IMR-90 (cell line): ENCODE measurements at regions not wholly inside any gene's neighbourhood (a gene's known extent, or its start where the extent isn't known, plus 50 kb on each side); places are given as distances from the start of the nearest gene placed in this dataset.

ENCODE experiments used
- ATAC-seq: fragments of 200-7000 bp; cut with Tn5 transposase; 2 replicates; pipeline ENCODE4 v1.9.1; 2020; ENCODE audit warnings: low read depth, mild to moderate bottlenecking, moderate library complexity
- BruUV-seq: library from RNA; stranded (reverse); fragments of 400-500 nt; replicated peaks from 2 replicates; lab custom pipeline; 2021; lab: Mats Ljungman, UMichigan
- CTCF ChIA-PET: fragments of 300-600 bp; formaldehyde crosslinking; extraction: SDS; loops from one replicate; lab custom pipeline; 2021; ENCODE audit warnings: antibody characterized with exemption; lab: Yijun Ruan, JAX
- POLR2A ChIA-PET: fragments of 300-600 bp; sonication (Branson Sonifier 250); formaldehyde crosslinking; loops from one replicate; lab custom pipeline; 2022; ENCODE audit warnings: antibody characterized with exemption; ENCODE audit not compliant: unreplicated experiment; lab: Charles Lee
- DNase-seq: peaks from one replicate; pipeline ENCODE4 v3.0.0; 2013
- H2AFZ ChIP-seq: replicated peaks from 2 replicates; pipeline ENCODE3; 2013; ENCODE audit warnings: low read length, mild to moderate bottlenecking; ENCODE audit not compliant: poor library complexity
- H2AK5ac ChIP-seq: 2 replicates; pipeline ENCODE4 v1.6.1; 2013; ENCODE audit warnings: low read depth, low read length, inconsistent platforms
- H2AK9ac ChIP-seq: replicated peaks from 2 replicates; pipeline ENCODE3; 2013; ENCODE audit warnings: mild to moderate bottlenecking, low read depth, low read length, moderate library complexity; ENCODE audit not compliant: poor library complexity
- H2BK120ac ChIP-seq: 2 replicates; pipeline ENCODE4 v1.6.1; 2013; ENCODE audit warnings: low read depth, low read length, inconsistent platforms
- H2BK15ac ChIP-seq: 3 replicates; pipeline ENCODE4 v1.6.1; 2013; ENCODE audit warnings: low read depth, low read length, inconsistent platforms
- H2BK20ac ChIP-seq: 2 replicates; pipeline ENCODE4 v1.6.1; 2013; ENCODE audit warnings: low read depth, mild to moderate bottlenecking, inconsistent platforms, low read length, moderate library complexity
- H2BK5ac ChIP-seq: 2 replicates; pipeline ENCODE4 v1.6.1; 2013; ENCODE audit warnings: mild to moderate bottlenecking, low read depth, low read length, inconsistent platforms; ENCODE audit not compliant: poor library complexity, severe bottlenecking
- H3K14ac ChIP-seq: replicated peaks from 2 replicates; pipeline ENCODE4 v1.6.1; 2013; ENCODE audit warnings: low read depth, low read length, inconsistent platforms
- H3K18ac ChIP-seq: 2 replicates; pipeline ENCODE4 v1.6.1; 2013; ENCODE audit warnings: low read depth, low read length, control low read depth
- H3K23ac ChIP-seq: 2 replicates; pipeline ENCODE4 v1.6.1; 2013; ENCODE audit warnings: low read depth, low read length, inconsistent platforms
- H3K27ac ChIP-seq: 2 replicates; pipeline ENCODE4 v1.5.1; 2013; ENCODE audit warnings: mild to moderate bottlenecking, control low read depth, low read length; ENCODE audit not compliant: insufficient read depth
- H3K27me3 ChIP-seq: 2 replicates; pipeline ENCODE4 v1.6.1; 2013; ENCODE audit warnings: low read length; ENCODE audit not compliant: control insufficient read depth, insufficient read depth
- H3K36me3 ChIP-seq: 2 replicates; pipeline ENCODE4 v1.6.1; 2013; ENCODE audit warnings: low read length, mixed read lengths; ENCODE audit not compliant: control insufficient read depth, insufficient read depth
- H3K4ac ChIP-seq: 2 replicates; pipeline ENCODE4 v1.6.1; 2013; ENCODE audit warnings: low read depth, low read length, inconsistent platforms
- H3K4me1 ChIP-seq: 2 replicates; pipeline ENCODE4 v1.6.1; 2013; ENCODE audit warnings: low read length, mixed read lengths; ENCODE audit not compliant: control insufficient read depth, insufficient read depth
- H3K4me2 ChIP-seq: 2 replicates; pipeline ENCODE4 v1.6.1; 2013; ENCODE audit warnings: low read depth, mild to moderate bottlenecking, control low read depth, low read length, moderate library complexity
- H3K4me3 ChIP-seq: 2 replicates; pipeline ENCODE4 v1.5.1; 2013; ENCODE audit warnings: low read depth, mild to moderate bottlenecking, control low read depth, low read length, moderate library complexity; ENCODE audit not compliant: insufficient read depth
- H3K56ac ChIP-seq: 2 replicates; pipeline ENCODE4 v1.6.1; 2013; ENCODE audit warnings: low read length, inconsistent platforms; ENCODE audit not compliant: insufficient read depth; ENCODE audit errors: extremely low read depth
- H3K79me1 ChIP-seq, 2 experiments: 2 replicates each; pipeline ENCODE4 v1.6.1; 2013; ENCODE audit warnings: low read length in 2 of 2, inconsistent platforms in 1 of 2, low read depth in 1 of 2
- H3K9ac ChIP-seq: 2 replicates; pipeline ENCODE4 v1.6.1; 2013; ENCODE audit warnings: low read depth, low read length, control low read depth
- H3K9me1 ChIP-seq: 2 replicates; pipeline ENCODE4 v1.6.1; 2013; ENCODE audit warnings: low read length, inconsistent platforms; ENCODE audit not compliant: insufficient read depth
- H3K9me3 ChIP-seq: 2 replicates; pipeline ENCODE4 v1.6.1; 2013; ENCODE audit warnings: low read length; ENCODE audit not compliant: control insufficient read depth, insufficient read depth
- H4K20me1 ChIP-seq: 2 replicates; pipeline ENCODE4 v1.6.1; 2013; ENCODE audit warnings: low read length, inconsistent platforms; ENCODE audit not compliant: insufficient read depth
- H4K5ac ChIP-seq: 2 replicates; pipeline ENCODE4 v1.6.1; 2013; ENCODE audit warnings: mild to moderate bottlenecking, low read depth, low read length, control low read depth
- H4K8ac ChIP-seq, 2 experiments: 2 replicates each; pipeline ENCODE4 v1.6.1; 2013; ENCODE audit warnings: low read depth in 2 of 2, low read length in 2 of 2, control low read depth in 1 of 2, inconsistent platforms in 1 of 2
- H4K91ac ChIP-seq: 2 replicates; pipeline ENCODE4 v1.6.1; 2013; ENCODE audit warnings: low read depth, low read length, inconsistent platforms; ENCODE audit not compliant: insufficient read depth
- CEBPB ChIP-seq: IDR thresholded peaks from 2 replicates; pipeline ENCODE4 v1.6.1; 2012; ENCODE audit warnings: low read depth, low read length, improper control_type of control experiment
- CHD1 ChIP-seq: IDR thresholded peaks from 2 replicates; pipeline ENCODE4 v1.6.1; 2012; ENCODE audit warnings: low read depth, low read length, improper control_type of control experiment
- FOS ChIP-seq: fragments of 150-350 bp; IDR thresholded peaks from 2 replicates; pipeline ENCODE4 v1.6.1; 2016; ENCODE audit warnings: low read depth, low read length
- MAFK ChIP-seq: IDR thresholded peaks from 2 replicates; pipeline ENCODE4 v1.6.1; 2012; ENCODE audit warnings: low read depth, low read length, improper control_type of control experiment
- MAZ ChIP-seq: IDR thresholded peaks from 2 replicates; pipeline ENCODE4 v1.6.1; 2012; ENCODE audit warnings: low read depth, mild to moderate bottlenecking, low read length, improper control_type of control experiment, moderate library complexity, borderline replicate concordance
- NFE2L2 ChIP-seq: fragments of 150-350 bp; IDR thresholded peaks from 2 replicates; pipeline ENCODE4 v1.6.1; 2016; ENCODE audit warnings: low read depth, mild to moderate bottlenecking, low read length
- POLR2A ChIP-seq: IDR thresholded peaks from 2 replicates; pipeline ENCODE4 v1.6.1; 2012; ENCODE audit warnings: mild to moderate bottlenecking, low read depth, low read length
- RAD21 ChIP-seq: IDR thresholded peaks from 2 replicates; pipeline ENCODE4 v1.6.1; 2012; ENCODE audit warnings: low read length, improper control_type of control experiment
- RCOR1 ChIP-seq: IDR thresholded peaks from 2 replicates; pipeline ENCODE4 v1.6.1; 2012; ENCODE audit warnings: mild to moderate bottlenecking, low read length, improper control_type of control experiment; ENCODE audit not compliant: insufficient replicate concordance
- RFX5 ChIP-seq: IDR thresholded peaks from 2 replicates; pipeline ENCODE4 v1.8.0; 2012; ENCODE audit warnings: low read depth, mild to moderate bottlenecking, low read length, moderate library complexity
- dilution Hi-C: fragments of 300-500 bp; cut with HindIII; formaldehyde crosslinking; loops from one replicate; pipeline ENCODE4 v1.14.3; 2018; ENCODE audit warnings: low sequenced_read_pairs; ENCODE audit not compliant: unreplicated experiment
- in situ Hi-C: fragments of 300-500 bp; cut with MboI; formaldehyde crosslinking; loops from 3 replicates; pipeline ENCODE4 v1.14.3; 2019; ENCODE audit warnings: low sequenced_read_pairs, inconsistent platforms, mixed read lengths
- intact Hi-C: fragments of 100-400 bp; cut with micrococcal nuclease; formaldehyde crosslinking; loops from 2 replicates; pipeline ENCODE4 v1.10.0; 2022

DNA sequence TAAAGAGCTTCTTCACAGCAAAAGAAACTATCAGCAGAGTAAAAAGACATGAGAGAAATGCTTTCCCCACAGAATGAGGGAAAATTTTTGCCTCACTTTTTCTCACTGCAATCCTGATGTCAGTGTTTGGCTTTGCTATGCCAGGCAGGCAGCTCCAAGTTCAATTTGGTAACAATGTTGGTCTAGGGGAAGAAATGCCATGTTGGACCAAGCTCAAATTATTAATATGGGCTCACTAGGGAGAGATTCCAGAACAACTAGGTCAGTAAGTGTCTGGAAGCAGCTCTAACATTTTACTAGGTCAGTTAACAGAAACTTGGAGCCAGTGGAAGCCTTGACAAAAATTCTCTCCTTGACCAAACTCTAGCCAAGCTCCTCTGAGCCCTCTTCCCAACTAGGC is 95.4 kb downstream of the NAF1 start:
- no TSS peak for BruUV-seq
- Histone ChIP-seq H3K23ac (no peak overlapping the region), H4K91ac (no peak overlapping the region), H3K9me3 (no peaks in the 10 kb centered on the region), H3K9me1 (no peaks in the 10 kb centered on the region), H3K4me3 (no peak overlapping the region), H2BK20ac (no peak overlapping the region), H3K14ac (no peak overlapping the region), H2BK120ac (no peak overlapping the region), H3K27ac (no peak overlapping the region), H4K20me1 (no peaks in the 10 kb centered on the region), H2AFZ (no peak overlapping the region), H2AK9ac (no peak overlapping the region), H3K56ac (no peak overlapping the region), H4K8ac (no peak overlapping the region), H3K79me1 (no peaks in the 10 kb centered on the region), H2BK15ac (no peak overlapping the region), H3K36me3 (no peaks in the 10 kb centered on the region), H2AK5ac (no peak overlapping the region), H3K9ac (no peak overlapping the region), H3K4me1 (no peaks in the 10 kb centered on the region), H3K18ac (no peak overlapping the region), H3K27me3 (no peaks in the 10 kb centered on the region), H2BK5ac (no peak overlapping the region), H3K4me2 (no peak overlapping the region), H3K4ac (no peak overlapping the region), H4K5ac (no peak overlapping the region)
- dilution Hi-C loops = no loop called here
- POLR2A ChIA-PET = no interaction called here
- CTCF ChIA-PET = no interaction called here
- intact Hi-C loops = no loop called here
- DNase-seq = no peak
- TF ChIP-seq RCOR1 (no peak), NFE2L2 (no peak), CHD1 (no peak), POLR2A (no peak), CEBPB (no peak), MAFK (no peak), MAZ (no peak), FOS (no peak), RFX5 (no peak), RAD21 (no peak)
- in situ Hi-C loops = no loop called here
- no peak; the same call in 1 of the 2 replicates for ATAC-seq
